GM19035 (cell line): ENCODE measurements at regions not wholly inside any gene's neighbourhood (a gene's known extent, or its start where the extent isn't known, plus 50 kb on each side); places are given as distances from the start of the nearest gene placed in this dataset.
"Not testable (repeated sequence)": the region's sequence is repeated elsewhere in the genome, so short reads cannot be mapped to it uniquely, and the experiment has no call there.

Experiments used
- ATAC-seq: cut with Tn5 transposase; IDR thresholded peaks from one replicate; pipeline ENCODE4 v1.9.1; 2021; ENCODE audit not compliant: unreplicated experiment

- no peak for ATAC-seq
These were observed 256.2 kb downstream of the TAFA4 start for GRCh38 chr3:68676136-68676535.

- ATAC-seq = no peak
These were observed 265.0 kb downstream of the TAFA4 start for GRCh38 chr3:68667346-68667745.

- no peak for ATAC-seq
These were observed 265.8 kb downstream of the TAFA4 start for GRCh38 chr3:68666429-68667136.

- ATAC-seq = no peak
These were observed 268.1 kb downstream of the TAFA4 start for GRCh38 chr3:68664276-68664675.

GRCh38 chr3:68662176-68662575, 270.2 kb downstream of the TAFA4 start:
- no peak for ATAC-seq

- ATAC-seq = not testable (repeated sequence)
These were observed 281.7 kb downstream of the TAFA4 start for GRCh38 chr3:68650657-68651056.

GRCh38 chr3:68648494-68648893, 283.9 kb downstream of the TAFA4 start:
- no peak for ATAC-seq

GRCh38 chr3:68631850-68632545, 300.3 kb downstream of the TAFA4 start:
- no peak for ATAC-seq

GRCh38 chr3:68620211-68620610, 312.1 kb downstream of the TAFA4 start:
- ATAC-seq = no peak

- no peak for ATAC-seq
These were observed 318.3 kb downstream of the TAFA4 start for GRCh38 chr3:68614087-68614486.

GRCh38 chr3:68571321-68571720, 361.0 kb downstream of the TAFA4 start:
- no peak for ATAC-seq

- ATAC-seq = no peak
These were observed 371.6 kb downstream of the TAFA4 start for GRCh38 chr3:68560728-68561127.

GRCh38 chr3:68535782-68536181, 396.6 kb downstream of the TAFA4 start:
- no peak for ATAC-seq

GRCh38 chr3:68523330-68523729, 409.0 kb downstream of the TAFA4 start:
- ATAC-seq = no peak

- no peak for ATAC-seq
These were observed 417.1 kb downstream of the TAFA4 start for GRCh38 chr3:68515237-68515636.

GRCh38 chr3:68504201-68504600, 428.1 kb downstream of the TAFA4 start:
- ATAC-seq = no peak

- ATAC-seq = not testable (repeated sequence)
These were observed 446.5 kb downstream of the TAFA4 start for GRCh38 chr3:68485845-68486244.

GRCh38 chr3:68485051-68485450, 447.3 kb downstream of the TAFA4 start:
- ATAC-seq = no peak

GRCh38 chr3:68483601-68484000, 448.7 kb downstream of the TAFA4 start:
- ATAC-seq = no peak

GRCh38 chr3:68483041-68483440, 449.3 kb downstream of the TAFA4 start:
- no peak for ATAC-seq

GRCh38 chr3:68482565-68482964, 449.8 kb downstream of the TAFA4 start:
- no peak for ATAC-seq

GRCh38 chr3:68479779-68480178, 452.6 kb downstream of the TAFA4 start:
- no peak for ATAC-seq
